SK-N-SH treated with all-trans-retinoic acid at 6 μM for 48 hours (cell line): ENCODE measurements at regions not wholly inside any gene's neighbourhood (a gene's known extent, or its start where the extent isn't known, plus 50 kb on each side); places are given as distances from the start of the nearest gene placed in this dataset.

Experiments
- CSDC2 ChIP-seq: fragments of 250-450 bp; sonication (Bioruptor Pico); IDR thresholded peaks from 2 replicates; pipeline ENCODE4 v1.5.0; 2020; ENCODE audit warnings: mild to moderate bottlenecking, moderate library complexity
- GLIS3 ChIP-seq: fragments of 250-450 bp; sonication (Bioruptor Pico); IDR thresholded peaks from 2 replicates; pipeline ENCODE4 v1.5.0; 2020; ENCODE audit warnings: mild to moderate bottlenecking, moderate library complexity
- ZFP3 ChIP-seq: fragments of 250-450 bp; sonication (Bioruptor Pico); IDR thresholded peaks from 2 replicates; pipeline ENCODE4 v1.5.0; 2020; ENCODE audit warnings: mild to moderate bottlenecking, moderate library complexity
- TF ChIP-seq, protein P1 (sequence below): fragments of 250-450 bp; sonication (Bioruptor Pico); IDR thresholded peaks from 2 replicates; pipeline ENCODE4 v1.8.0; 2020; ENCODE audit warnings: mild to moderate bottlenecking, moderate library complexity, borderline replicate concordance

GRCh38 chr5:77144837-77145139, 57.7 kb upstream of the ZBED3 start:
- TF ChIP-seq GLIS3 (CRISPR knock-in tag) (no peak), ZFP3 (CRISPR knock-in tag) (no peak), CSDC2 (CRISPR knock-in tag) (no peak)
- TF ChIP-seq, protein P1, sequence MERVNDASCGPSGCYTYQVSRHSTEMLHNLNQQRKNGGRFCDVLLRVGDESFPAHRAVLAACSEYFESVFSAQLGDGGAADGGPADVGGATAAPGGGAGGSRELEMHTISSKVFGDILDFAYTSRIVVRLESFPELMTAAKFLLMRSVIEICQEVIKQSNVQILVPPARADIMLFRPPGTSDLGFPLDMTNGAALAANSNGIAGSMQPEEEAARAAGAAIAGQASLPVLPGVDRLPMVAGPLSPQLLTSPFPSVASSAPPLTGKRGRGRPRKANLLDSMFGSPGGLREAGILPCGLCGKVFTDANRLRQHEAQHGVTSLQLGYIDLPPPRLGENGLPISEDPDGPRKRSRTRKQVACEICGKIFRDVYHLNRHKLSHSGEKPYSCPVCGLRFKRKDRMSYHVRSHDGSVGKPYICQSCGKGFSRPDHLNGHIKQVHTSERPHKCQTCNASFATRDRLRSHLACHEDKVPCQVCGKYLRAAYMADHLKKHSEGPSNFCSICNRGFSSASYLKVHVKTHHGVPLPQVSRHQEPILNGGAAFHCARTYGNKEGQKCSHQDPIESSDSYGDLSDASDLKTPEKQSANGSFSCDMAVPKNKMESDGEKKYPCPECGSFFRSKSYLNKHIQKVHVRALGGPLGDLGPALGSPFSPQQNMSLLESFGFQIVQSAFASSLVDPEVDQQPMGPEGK (CRISPR knock-in tag): no peak
